Effector CD8-positive, alpha-beta T cell (primary cell): ENCODE measurements at regions not wholly inside any gene's neighbourhood (a gene's known extent, or its start where the extent isn't known, plus 50 kb on each side); places are given as distances from the start of the nearest gene placed in this dataset.

Experiments
- DNase-seq: peaks from one replicate; lab custom pipeline; 2025; lab: John Stamatoyannopoulos, UW

- DNase-seq, result no peak
Measured at GRCh38 chr10:44030738-44031137, 354.2 kb downstream of the CXCL12 start.

GRCh38 chr10:44030132-44030531, 354.8 kb downstream of the CXCL12 start:
- DNase-seq, result no peak

- DNase-seq, result no peak
Measured at GRCh38 chr10:44028384-44029137, 356.3 kb downstream of the CXCL12 start.

- no peak for DNase-seq
Measured at GRCh38 chr10:44024356-44025116, 360.4 kb downstream of the CXCL12 start.

- DNase-seq, result no peak
Measured at GRCh38 chr10:44023517-44023916, 361.4 kb downstream of the CXCL12 start.

- DNase-seq, result no peak
Measured at GRCh38 chr10:44022203-44022602, 362.7 kb downstream of the CXCL12 start.

- no peak for DNase-seq
Measured at GRCh38 chr10:44020322-44021111, 364.4 kb downstream of the CXCL12 start.

GRCh38 chr10:44017483-44018145, 367.3 kb downstream of the CXCL12 start:
- no peak for DNase-seq

- DNase-seq, result no peak
Measured at GRCh38 chr10:44016589-44017482, 368.1 kb downstream of the CXCL12 start.

- no peak for DNase-seq
Measured at GRCh38 chr10:44015702-44016500, 367.2 kb upstream of the ZNF32 start.

- DNase-seq, result no peak
Measured at GRCh38 chr10:44014644-44015250, 366.1 kb upstream of the ZNF32 start.

GRCh38 chr10:44013981-44014380, 365.3 kb upstream of the ZNF32 start:
- no peak for DNase-seq

GRCh38 chr10:44012921-44013320, 364.2 kb upstream of the ZNF32 start:
- DNase-seq, result no peak

GRCh38 chr10:44011603-44011981, 362.9 kb upstream of the ZNF32 start:
- no peak for DNase-seq

- no peak for DNase-seq
Measured at GRCh38 chr10:44010873-44011602, 362.4 kb upstream of the ZNF32 start.

- DNase-seq, result no peak
Measured at GRCh38 chr10:44009891-44010632, 361.4 kb upstream of the ZNF32 start.

- no peak for DNase-seq
Measured at GRCh38 chr10:44008917-44009709, 360.4 kb upstream of the ZNF32 start.
